HG03520 (cell line): ENCODE measurements at regions not wholly inside any gene's neighbourhood (a gene's known extent, or its start where the extent isn't known, plus 50 kb on each side); places are given as distances from the start of the nearest gene placed in this dataset.
"Not testable (repeated sequence)": the region's sequence is repeated elsewhere in the genome, so short reads cannot be mapped to it uniquely, and the experiment has no call there.

Experiments
- ATAC-seq: cut with Tn5 transposase; IDR thresholded peaks from one replicate; pipeline ENCODE4 v1.9.1; 2021; ENCODE audit warnings: mild to moderate bottlenecking, moderate library complexity; ENCODE audit not compliant: unreplicated experiment

DNA sequence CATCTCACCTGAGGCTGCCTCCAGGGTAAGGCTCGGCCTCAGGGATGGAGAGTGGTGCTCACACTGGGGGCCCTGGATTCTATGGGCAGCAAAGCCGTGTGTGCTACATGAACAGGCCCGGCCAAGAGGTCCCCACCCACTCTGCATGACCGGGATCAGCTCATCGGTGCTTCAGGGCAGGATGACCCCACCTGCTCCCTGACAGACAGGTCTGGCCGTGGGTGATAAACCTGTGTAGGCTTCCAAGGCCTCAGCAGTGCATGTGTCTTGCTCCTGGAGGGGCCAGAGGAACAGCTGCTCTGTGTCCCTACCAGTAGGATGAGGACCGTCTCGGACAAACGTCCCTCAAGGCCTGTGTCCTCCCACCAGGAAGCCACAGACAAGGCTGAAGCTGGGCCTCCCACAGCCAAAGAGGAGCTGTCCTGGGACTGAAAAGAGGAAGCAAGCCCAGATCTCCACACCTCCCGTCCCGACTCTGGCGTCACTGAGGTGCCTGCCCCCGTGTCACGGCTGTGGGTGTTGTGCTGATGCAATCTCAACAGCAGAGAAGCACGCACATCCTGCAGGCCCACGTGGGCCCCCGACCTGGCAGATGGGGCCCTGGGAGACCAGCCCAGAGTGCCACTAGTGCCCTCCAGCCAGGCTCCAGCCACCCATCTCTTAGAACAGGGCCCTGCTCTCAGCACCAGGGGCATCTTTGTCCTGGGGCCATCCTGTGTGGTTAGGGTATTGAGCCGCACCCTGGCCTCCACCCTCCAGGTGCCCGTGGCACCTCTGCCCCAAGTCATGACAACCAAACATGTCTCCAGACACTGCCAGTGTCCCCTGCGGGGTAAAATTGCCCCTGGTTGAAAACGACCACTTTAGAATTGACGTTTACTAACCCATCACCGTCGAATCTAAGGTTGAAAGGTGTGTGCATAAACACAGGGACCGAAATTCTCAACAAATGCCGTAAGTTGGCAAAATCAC, 5455.9 kb upstream of the TPTE start:
- peak; percentile 53 for ATAC-seq

DNA sequence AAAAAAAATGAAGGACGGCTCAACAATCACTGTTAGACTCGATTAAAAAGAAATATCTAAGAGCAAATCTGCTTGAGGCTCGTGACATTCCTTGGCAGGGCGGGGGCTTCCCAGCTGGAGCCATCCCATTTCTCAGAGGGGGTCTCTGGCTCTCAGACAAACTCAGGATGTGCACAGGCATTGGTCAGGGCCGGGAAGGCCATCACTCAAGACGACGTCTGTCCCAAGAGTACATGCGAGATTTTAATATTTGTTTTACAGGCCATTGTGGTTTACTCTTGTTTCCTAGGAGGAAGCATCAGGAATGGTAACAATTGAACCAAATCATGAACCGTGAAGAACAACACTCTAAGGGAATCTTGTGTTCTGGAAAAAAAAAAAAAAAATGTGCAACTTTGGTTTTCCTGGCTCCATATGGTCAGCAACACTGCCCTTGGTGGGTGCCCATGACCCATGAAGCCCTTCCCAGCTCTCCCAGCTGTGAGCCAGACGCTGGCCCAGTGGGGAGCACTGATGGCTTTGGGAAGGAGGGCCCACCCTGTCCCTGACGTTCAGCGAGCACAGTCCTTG, 5454.6 kb upstream of the TPTE start:
- not testable (repeated sequence) for ATAC-seq

DNA sequence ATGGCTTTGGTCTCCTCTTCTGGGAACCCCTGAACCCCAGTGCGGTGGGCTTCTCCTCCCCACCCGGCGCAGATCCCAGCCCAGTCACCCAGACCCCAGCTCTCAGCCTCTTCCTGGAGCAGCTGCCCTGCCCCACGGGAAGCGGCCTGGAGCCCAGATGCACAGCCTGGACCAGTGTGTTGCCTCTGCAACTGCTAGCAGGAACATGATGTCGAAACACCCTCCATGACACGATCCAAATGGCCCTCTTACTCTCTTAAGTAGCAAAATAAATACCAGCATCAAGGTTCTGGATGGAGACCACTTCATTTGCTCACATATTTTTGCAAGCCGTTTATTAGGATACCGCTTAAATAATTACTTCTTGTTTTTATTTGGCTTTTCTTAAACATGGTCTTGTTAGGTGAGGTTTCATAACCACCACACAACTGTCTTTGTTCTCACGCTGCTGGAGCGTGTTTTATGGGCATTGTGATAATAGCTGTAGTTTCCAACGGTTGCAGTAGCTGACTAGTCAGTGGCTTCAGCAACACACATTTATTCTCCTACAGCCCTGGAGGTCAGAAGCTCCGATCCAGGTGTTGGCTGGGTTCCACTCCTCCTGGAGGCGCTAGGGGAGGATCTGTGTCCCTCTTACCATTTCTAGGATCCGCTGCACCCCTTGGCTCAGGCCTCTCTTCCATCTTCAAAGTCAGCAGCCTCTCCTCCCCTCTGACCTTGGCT, 5453.9 kb upstream of the TPTE start:
- ATAC-seq: not testable (repeated sequence)

DNA sequence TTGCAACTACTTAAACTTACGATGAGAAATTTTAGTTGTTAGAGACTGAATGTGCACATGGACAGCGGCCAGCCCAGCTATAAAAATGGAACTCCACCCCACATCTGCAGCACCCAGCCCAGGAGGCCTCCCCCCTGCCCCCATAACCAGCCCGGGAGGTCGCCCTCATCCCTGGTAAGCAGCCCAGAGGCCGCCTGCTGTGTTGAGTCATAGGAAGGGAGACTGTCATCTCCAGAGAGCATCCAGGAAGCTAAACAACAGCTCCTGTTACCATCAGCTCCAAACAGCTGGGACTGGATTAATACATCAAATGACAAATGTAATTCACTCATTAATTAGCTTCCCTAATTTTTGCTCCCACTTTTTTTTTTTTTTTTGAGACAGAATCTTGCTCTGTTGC, 5452.7 kb upstream of the TPTE start:
- ATAC-seq: not testable (repeated sequence)

DNA sequence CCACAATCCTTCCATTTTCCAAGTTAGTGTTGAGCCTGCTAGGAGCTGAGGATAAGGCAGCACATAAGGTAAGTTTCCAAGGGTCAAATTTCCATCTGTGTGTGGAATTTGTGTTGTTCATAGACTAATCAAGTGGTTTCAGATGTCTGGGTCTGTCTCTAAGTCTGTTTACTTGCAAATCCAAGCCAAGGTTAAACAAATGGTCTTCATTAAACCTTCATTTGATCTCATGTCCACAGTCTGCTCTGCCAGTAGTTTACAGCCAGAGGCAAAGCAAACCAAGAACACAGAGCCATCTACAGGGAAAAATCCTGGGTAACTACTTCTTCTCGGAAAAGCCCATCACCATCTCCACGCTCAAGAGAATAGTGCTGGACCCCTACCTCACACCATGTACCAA, 5450.2 kb upstream of the TPTE start:
- ATAC-seq: not testable (repeated sequence)

DNA sequence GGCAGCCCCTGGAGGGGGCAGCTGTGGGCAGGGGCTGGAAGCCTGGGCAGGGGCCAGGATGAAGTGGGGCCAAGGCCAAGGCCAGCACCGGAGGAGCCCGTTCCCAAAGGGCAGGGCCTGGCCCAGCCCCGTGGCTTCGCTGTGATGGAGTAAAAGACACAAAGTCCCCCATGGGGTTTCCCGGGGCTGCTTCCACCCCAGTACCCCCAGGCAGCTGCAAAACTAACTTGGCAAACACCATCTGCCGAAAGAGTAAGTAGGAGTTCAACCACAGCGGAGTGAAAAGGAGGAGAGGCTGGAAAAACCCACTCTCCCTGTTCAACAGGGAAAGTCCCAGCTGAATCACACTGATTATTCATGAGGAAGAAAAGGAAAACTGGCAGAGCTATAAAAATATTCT, 5444.5 kb upstream of the TPTE start:
- ATAC-seq: not testable (repeated sequence)

DNA sequence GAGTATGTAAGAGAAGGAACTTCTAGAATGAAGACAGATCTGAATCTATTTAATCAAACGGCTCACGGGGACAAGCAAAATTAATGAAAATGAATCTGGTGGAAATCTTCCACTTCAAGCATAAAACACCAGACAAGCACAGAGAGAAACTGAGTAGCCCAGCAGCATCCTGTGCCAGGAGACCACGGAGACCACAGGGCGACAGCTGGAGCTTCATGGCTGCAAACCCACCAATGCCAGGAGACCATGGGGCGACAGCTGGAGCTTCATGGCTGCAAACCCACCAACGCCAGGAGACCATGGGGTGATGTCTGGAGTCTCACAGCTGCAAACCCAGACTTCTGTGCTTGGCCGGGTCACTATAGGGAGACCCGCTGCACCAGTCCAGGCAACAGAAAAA, 5442.0 kb upstream of the TPTE start:
- ATAC-seq: not testable (repeated sequence)

DNA sequence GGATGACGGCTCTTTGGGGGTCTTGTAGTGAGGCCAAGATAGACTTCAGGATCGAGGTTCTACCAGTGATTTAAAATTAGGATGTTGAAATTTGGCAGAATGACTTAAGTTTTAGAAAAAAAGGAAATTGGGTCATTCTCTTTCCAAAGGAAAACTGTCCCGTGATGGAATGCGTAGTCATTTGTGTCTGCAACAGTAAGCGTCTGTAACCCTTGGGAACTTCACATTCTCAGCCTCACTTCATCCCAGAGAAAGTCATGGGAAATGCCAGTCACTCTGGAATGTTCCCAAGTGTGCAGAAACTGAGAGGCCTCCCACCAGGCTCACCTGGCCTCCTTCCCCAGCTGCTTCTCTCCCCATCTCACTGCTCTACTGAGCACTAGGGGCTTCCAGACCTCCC, 5441.4 kb upstream of the TPTE start:
- not testable (repeated sequence) for ATAC-seq

DNA sequence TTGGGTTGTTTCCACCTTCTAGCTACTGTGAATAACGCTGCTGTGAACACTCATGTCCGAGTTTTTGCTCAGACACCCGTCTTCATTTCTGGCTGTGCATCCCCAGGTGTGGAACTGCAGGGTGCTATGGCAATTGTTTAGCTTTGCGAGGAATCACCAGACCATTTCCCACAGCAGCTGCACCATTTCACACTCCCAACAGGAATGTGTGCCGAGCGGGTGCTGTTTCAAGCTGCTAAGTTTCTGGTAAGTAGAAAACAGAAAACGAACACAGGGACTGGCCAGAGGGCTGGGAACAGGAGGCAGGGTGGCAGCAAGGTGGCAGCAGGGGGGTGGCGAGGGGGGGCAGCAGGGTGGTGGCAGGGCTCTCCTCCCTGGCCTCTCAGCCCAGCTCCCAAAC, 5437.1 kb upstream of the TPTE start:
- ATAC-seq: not testable (repeated sequence)

DNA sequence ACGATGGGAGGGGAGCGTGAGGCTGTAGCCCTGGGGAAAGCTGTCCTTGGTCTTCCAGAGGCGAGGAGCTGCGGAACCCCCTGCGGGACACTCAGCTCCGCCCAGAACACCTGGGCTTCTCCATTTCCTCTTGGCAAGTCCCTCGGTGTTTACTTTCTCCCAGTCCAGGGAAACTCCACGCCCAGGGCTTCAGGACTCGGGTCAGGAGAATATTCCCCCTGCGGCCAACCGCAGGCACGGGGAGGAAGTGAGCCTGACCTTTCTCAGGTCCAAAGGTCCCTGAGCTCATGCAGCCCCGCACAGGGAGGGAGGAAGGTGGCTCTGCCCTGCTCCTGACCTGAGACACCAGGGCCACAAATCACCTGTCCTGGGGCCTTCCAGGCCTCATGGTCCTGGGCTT, 5435.9 kb upstream of the TPTE start:
- not testable (repeated sequence) for ATAC-seq

DNA sequence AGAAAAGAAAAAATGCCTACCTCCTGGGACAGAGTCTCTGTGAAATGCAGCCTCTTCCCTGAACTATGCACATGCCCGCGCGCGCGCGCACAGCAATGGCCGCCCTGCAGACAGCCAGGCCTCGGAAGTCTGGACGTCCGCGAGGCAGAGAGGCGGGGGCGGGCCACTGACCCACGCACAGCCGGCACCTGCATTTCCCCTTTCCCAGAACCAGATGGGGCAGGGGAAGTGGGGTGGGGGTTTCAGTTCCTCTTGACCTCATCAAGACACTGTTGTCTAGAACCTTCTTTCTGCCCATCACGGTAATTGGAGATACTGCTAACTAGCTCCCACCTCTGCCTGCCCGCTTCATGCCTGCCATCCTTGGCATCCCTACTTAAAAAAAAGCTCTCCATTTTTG, 5435.0 kb upstream of the TPTE start:
- ATAC-seq: not testable (repeated sequence)

DNA sequence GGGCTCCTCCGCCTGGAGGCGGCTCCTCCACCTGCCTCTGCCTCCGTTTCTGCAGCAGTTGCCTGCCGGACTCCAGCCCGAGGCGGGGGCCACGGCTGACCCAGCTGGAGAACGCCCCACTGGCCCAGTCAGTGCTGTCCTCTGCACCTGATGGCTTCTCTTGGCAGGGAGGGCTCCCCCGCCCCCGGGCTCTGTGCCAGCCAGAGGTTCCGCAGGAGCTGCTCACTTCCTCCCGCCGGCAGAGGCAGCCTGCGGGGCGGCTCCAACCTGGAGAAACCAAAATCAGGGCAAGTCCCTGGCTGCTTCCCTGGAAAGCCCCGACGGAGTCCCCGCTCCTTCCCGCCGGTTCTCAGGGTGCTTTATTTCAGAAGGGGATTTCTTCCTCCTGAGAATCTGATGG, 5432.6 kb upstream of the TPTE start:
- ATAC-seq: not testable (repeated sequence)

DNA sequence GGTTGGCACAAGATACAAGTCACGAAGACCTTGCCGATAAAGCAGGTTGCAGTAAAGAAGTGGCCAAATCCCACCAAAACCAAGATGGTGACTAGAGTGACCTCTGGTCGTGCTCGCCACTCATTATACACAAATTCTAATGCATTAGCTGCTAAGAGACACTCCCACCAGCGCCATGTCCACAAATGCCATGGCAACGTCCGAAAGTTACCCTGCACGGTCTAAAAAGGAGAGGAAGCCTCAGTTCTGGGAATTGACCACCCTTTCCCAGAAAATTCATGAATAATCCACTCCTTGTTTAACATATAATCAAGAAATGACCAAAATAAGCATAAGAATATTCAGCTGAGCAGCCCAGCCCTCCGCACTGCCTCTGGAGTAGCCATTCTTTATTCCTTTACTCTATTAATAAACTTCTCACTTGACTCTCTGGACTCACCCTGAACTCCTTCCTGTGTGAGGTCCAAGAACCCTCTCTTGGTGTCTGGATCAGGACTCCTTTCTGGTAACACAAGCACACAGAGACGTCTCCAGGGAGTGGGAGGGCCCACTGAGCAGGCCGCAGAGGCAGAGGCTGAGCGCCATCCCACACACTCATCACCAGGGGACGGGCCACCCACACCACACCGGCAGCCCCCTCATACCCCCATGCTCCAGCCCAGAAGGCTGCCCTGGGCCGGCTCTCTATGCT, 5431.8 kb upstream of the TPTE start:
- not testable (repeated sequence) for ATAC-seq

DNA sequence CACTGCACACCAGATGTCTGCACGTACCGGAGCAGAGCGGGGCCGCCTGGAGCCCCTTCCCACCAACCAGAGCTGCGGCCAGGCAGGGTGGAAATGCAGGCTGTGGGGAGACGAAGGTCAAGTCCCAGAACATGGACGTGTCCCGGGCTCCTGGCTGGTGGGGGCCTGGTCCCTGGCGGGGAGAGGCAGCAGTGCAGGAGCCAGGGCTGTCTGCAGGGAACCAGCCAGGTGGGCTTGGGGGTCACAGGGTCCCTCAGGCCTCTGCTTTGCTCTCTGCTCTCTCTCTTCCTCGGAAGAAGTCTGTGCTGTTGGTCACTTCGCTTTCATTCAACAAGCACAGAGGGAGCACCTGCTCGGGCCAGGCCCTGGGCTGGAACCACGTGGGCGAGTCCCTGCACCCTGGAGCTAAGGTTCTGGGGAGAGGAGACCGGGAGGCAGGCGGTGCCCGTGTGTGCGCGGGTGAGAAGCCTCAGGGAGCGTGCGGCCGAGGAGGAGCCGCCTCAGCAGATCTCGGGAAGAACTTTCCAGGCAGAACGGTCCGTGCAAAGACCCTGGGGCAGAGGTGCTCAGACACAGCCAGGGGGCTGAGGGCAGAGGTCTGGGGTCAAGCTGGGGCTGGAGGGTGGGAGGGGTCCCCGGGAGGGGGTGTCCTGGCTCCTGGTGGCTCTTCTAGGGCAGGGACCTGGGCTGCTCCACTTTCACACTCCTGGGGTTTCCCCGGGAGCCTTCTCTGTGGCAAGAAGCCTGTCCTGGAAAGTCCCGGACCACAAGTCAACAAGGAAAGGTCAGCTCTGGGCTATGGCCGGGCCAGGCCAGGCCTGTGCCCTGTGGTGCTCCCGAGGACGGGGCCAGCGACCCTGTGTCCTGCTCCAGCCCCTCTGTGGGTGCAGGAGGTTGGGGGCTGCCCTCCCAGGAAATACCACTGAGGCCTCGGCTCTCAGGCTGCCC, 5431.0 kb upstream of the TPTE start:
- not testable (repeated sequence) for ATAC-seq

DNA sequence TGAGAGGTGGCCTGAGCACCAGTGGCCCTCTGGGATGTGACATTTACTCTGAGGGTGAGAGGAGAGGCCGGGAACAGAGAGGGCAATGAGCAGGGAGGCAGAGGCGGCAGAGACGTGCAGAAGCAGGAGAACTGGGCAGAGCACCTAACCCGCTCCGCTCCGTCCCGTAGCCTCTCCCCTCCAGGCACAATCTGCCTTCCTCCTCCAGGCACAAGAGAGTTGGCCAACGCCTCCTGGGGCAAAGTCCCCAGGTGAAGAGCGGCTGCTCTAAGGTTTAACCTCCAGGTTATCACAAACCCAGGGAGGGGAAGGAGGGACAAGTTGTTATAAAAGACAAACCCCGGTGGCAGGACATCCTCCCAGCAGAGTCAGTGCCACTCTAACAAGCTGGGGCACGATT, 5430.1 kb upstream of the TPTE start:
- ATAC-seq: not testable (repeated sequence)

DNA sequence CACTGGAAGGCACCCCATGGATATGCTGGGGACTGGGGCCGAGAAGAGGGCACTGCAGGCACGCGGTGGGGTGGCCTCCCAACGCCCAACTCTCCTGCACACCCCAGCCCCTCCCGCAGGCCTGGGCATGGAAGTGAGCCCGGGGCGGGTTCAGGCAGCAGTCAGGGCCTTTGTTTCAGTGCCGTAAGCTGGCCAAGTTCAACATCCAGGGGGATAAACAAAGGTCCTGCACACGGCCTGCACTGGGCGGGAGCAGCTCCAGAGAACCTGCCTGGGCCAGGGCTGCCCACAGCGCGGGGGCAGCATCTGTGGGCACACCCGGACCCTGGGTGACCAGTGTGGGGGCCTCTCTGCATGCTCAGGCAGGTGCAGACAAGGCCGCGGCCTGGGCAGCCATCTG, 5425.8 kb upstream of the TPTE start:
- not testable (repeated sequence) for ATAC-seq

DNA sequence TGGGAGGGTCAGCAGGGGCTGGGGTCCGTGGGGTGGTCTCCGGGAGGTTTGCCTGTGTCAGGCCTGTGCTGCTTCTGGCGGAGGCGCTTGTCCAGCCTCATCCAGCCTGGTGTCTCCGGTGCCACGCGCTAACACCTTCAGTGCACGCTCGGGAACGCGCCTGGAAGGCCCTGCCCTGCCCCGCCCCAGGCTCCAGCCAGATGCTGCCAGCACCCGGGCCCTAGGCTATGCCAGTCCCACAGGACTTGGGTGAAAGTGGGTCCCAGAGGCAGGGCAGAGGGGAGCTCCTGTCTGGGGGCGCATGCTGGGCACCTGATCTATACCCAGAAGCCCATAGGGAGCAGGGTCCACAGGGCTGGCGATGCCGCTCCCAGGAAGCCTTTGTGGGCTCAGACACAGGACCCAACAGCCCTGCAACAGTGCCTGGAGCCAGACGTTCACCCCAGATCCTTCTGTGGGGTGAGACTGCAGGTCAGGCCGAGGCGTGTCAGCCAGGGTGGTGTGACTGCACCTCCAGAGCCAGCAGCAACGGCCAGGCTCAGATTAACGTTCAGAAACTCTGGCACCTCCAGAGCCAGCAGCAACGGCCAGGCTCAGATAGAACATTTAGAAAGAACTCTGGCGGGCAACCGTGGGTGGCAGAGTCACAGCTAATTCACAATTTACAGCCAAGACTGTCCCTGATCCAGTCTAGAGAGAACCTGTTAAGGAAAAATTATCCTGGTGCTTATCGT, 5423.2 kb upstream of the TPTE start:
- not testable (repeated sequence) for ATAC-seq

DNA sequence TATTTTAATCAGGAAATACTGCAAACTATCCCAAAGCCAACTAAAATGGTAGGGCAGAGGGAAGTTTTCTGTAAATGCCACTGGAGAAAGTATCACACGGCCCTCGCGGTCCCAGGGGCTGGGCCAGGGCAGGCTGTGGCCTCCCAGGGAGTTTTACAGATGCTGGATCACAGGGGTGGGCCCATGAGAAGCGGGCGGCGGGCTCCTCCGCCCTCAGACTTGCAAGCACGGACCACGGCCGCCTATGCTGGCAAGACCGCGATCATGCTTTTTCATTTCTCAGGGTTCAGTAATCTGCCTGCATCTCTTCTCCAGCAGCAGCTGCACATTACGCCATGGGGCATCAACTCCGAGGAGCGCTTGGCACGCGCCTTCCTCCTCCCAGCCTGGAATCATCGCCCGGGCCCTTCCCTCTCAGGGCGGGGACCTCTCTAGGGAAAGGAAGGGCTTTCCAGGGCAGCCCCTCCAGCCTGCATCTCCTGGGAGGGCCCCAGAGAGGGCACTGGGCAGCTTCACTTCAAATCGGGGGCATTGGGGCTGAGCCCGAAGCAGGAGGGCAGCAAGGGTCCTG, 5420.7 kb upstream of the TPTE start:
- ATAC-seq: not testable (repeated sequence)

DNA sequence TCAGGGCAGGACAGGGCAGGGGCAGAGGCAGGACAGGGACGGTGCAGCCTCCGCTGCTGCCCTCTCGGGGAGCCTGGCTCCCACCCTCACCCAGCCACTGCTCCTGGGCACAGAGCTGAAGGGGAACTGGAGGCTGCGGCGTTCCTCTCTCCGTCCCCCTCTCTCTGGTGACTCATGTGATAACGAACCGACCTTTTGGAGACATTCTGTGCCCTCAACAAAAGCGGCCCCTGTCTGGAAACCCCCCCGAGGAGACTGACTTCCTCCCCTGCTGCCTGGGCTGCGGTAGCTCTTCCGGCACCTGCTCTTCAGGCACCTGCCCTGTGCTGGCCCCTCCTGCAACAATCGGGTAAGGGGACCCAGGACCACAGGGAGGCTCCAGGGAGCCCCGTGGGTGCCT, 5419.6 kb upstream of the TPTE start:
- ATAC-seq: peak; percentile 44
